MM.1S (cell line): ENCODE measurements at regions not wholly inside any gene's neighbourhood (a gene's known extent, or its start where the extent isn't known, plus 50 kb on each side); places are given as distances from the start of the nearest gene placed in this dataset.

Source experiments
- CTCF ChIP-seq: fragments of 300-600 bp; sonication (generic); IDR thresholded peaks from 2 replicates; pipeline ENCODE4 v1.5.1; 2016; ENCODE audit warnings: antibody characterized with exemption, low read length, mixed read lengths
- EZH2phosphoT487 ChIP-seq: fragments of 300-600 bp; sonication (generic); IDR thresholded peaks from 2 replicates; pipeline ENCODE4 v1.6.1; 2018; ENCODE audit warnings: antibody characterized with exemption, low read length

- TF ChIP-seq CTCF: no peak
- TF ChIP-seq EZH2phosphoT487: no peak
Observed at GRCh38 chr4:20037745-20038144, 214.0 kb upstream of the SLIT2 start.
